ENCODE measurements at regions not wholly inside any gene's neighbourhood (a gene's known extent, or its start where the extent isn't known, plus 50 kb on each side); places are given as distances from the start of the nearest gene placed in this dataset.

GRCh38 chr1:172902861-172903381 lies 147.8 kb downstream of the TNFSF18 start:
- TF ChIP-seq CTCF (IDR thresholded peaks at IDR 0.05) = no peak
- Mint-ChIP-seq H3K4me1 (no peaks in the 10 kb centered on the region), H3K4me3 (no peak overlapping the region), H3K27me3 (ENCODE audit: low read depth, poor library complexity) (peaks cover 17% of the 10 kb centered on the region), H3K36me3 (ENCODE audit: low read depth) (no peaks in the 10 kb centered on the region), H3K27ac (no peak overlapping the region), H3K9me3 (no peaks in the 10 kb centered on the region)
- DNase-seq = no peak

- DNase-seq = no peak
- H3K4me1 Mint-ChIP-seq = no peaks in the 10 kb centered on the region
- no peaks in the 10 kb centered on the region for H3K9me3 Mint-ChIP-seq
- no peak overlapping the region for H3K4me3 Mint-ChIP-seq
- no peak overlapping the region for H3K27ac Mint-ChIP-seq
- peaks cover 17% of the 10 kb centered on the region for H3K27me3 Mint-ChIP-seq (ENCODE audit: low read depth, poor library complexity)
- no peaks in the 10 kb centered on the region for H3K36me3 Mint-ChIP-seq (ENCODE audit: low read depth)
- TF ChIP-seq CTCF (IDR thresholded peaks at IDR 0.05) = no peak
Observed at GRCh38 chr1:172903581-172904220, 147.0 kb downstream of the TNFSF18 start.

GRCh38 chr1:172905452-172905851 lies 145.3 kb downstream of the TNFSF18 start:
- no peaks in the 10 kb centered on the region for H3K4me1 Mint-ChIP-seq
- TF ChIP-seq CTCF (IDR thresholded peaks at IDR 0.05) = no peak
- H3K36me3 Mint-ChIP-seq (ENCODE audit: low read depth) = no peaks in the 10 kb centered on the region
- H3K27ac Mint-ChIP-seq = no peak overlapping the region
- DNase-seq = no peak
- H3K9me3 Mint-ChIP-seq = no peaks in the 10 kb centered on the region
- no peak overlapping the region for H3K4me3 Mint-ChIP-seq
- H3K27me3 Mint-ChIP-seq (ENCODE audit: low read depth, poor library complexity) = peaks cover 20% of the 10 kb centered on the region

GRCh38 chr1:172906778-172907592 lies 143.8 kb downstream of the TNFSF18 start:
- Mint-ChIP-seq H3K4me1 (no peaks in the 10 kb centered on the region), H3K4me3 (no peak overlapping the region), H3K9me3 (no peaks in the 10 kb centered on the region), H3K27me3 (ENCODE audit: low read depth, poor library complexity) (peaks cover 16% of the 10 kb centered on the region), H3K27ac (no peak overlapping the region), H3K36me3 (ENCODE audit: low read depth) (no peaks in the 10 kb centered on the region)
- DNase-seq = no peak
- TF ChIP-seq CTCF (IDR thresholded peaks at IDR 0.05) = no peak

GRCh38 chr1:172907834-172908326 lies 142.9 kb downstream of the TNFSF18 start:
- no peak for TF ChIP-seq CTCF (IDR thresholded peaks at IDR 0.05)
- H3K27me3 Mint-ChIP-seq (ENCODE audit: low read depth, poor library complexity) = peaks cover 16% of the 10 kb centered on the region
- H3K36me3 Mint-ChIP-seq (ENCODE audit: low read depth) = no peaks in the 10 kb centered on the region
- DNase-seq = no peak
- no peaks in the 10 kb centered on the region for H3K9me3 Mint-ChIP-seq
- no peak overlapping the region for H3K27ac Mint-ChIP-seq
- H3K4me3 Mint-ChIP-seq = no peak overlapping the region
- H3K4me1 Mint-ChIP-seq = no peaks in the 10 kb centered on the region

Measured in nephron progenitor cell (in vitro differentiated cells).